Erythroblast (primary cell): ENCODE measurements at regions not wholly inside any gene's neighbourhood (a gene's known extent, or its start where the extent isn't known, plus 50 kb on each side); places are given as distances from the start of the nearest gene placed in this dataset.
"Not testable (repeated sequence)": the region's sequence is repeated elsewhere in the genome, so short reads cannot be mapped to it uniquely, and the experiment has no call there.

ENCODE experiments used
- DNase-seq, 2 experiments: peaks; one replicate each; lab custom pipeline; 2025; lab: John Stamatoyannopoulos, UW
- GATA1 ChIP-seq: IDR thresholded peaks from 2 replicates; pipeline ENCODE4 v1.6.1; 2011; ENCODE audit warnings: low read depth, mild to moderate bottlenecking, control low read depth, low read length, moderate library complexity
- POLR2A ChIP-seq: IDR thresholded peaks from 2 replicates; pipeline ENCODE4 v1.6.1; 2011; ENCODE audit warnings: mild to moderate bottlenecking, low read length

DNA sequence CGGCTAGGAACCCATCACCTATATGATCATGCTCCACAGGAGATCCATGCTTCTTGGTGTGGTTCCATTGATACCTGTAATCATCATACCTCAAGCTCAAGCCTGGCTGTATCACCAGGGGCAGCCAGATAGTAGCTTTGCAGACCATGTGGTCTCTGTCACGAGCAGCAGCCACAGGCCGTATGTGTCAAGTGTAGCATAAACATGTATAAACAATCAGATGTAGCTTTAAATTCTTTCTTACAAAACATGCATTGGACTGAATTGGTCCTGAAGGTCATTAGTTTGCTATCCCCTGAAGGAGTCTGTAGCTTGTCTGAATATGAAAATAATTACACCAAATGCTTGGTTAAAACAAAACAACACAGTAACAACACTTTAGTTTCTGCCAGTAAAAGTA is 1223.2 kb upstream of the TMEM132C start:
- TF ChIP-seq POLR2A, result no peak
- TF ChIP-seq GATA1, result no peak

DNA sequence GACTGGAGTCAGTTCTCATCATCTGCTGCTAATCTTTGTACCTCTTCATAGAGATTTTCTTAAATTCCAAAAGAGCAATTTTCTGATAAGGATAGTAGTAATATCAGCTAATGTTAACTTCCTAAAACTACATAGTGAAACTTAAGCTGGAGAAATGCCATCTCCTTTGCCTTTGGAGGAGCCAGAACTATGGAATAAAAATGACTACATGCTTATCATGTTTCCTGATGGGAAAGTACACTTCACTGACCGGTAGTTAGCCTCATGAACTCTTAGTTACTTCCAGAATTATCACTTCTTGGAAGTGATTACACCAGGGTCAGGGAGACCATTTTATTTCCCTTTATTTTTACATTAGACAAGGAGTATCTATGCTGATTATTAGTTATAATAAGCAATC is 1222.1 kb upstream of the TMEM132C start:
- TF ChIP-seq GATA1 (no peak), POLR2A (no peak)
- no peak for DNase-seq

More for the DNA sequence above, 1223.2 kb upstream of the TMEM132C start:
- no peak for DNase-seq

DNA sequence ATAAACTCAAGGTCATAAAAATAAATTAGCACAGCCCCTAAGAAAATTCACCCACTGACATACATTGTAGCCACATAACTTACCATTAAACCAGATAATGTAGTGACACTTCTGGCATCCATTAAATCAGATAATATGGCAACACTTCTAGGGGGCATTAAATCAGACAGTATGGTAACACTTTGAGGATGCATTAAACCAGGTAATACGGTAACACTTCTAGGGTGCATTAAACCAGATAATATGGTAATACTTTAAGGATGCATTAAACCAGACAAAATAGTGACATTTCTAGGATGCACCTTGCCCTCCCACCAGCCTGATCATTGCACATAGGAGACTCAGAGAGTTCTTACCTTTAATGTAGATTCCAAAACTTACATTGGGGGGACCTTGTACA is 1220.5 kb upstream of the TMEM132C start:
- TF ChIP-seq GATA1, result no peak
- no peak for TF ChIP-seq POLR2A
- DNase-seq, result no peak

DNA sequence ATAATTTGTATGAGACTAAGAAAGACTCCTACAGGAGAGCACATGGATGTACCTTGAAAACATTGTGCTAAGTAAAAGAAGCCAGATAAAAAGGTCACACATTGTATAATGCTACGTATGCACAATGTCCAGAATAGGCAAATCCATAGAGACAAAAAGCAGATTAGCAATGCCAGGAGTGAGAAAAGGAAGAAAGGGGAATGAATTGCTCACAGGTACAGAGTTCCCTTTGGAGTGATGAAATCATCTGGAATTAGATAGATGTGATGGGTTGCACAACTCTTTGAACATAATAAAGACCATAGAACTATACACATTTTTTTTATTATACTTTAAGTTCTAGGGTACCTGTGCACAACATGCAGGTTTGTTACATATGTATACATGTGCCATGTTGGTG is 1218.9 kb upstream of the TMEM132C start:
- no peak for DNase-seq
- TF ChIP-seq POLR2A, result no peak
- no peak for TF ChIP-seq GATA1

DNA sequence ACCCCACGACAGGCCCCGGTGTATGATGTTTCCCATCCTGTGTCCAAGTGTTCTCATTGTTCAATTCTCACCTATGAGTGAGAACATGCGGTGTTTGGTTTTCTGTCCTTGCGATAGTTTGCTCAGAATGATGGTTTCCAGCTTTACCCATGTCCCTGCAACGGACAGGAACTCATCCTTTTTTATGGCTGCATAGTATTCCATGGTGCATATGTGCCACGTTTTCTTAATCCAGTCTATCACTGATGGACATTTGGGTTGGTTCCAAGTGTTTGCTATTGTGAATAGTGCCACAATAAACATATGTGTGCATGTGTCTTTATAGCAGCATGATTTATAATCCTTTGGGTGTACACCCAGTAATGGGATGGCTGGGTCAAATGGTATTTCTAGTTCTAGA is 1218.4 kb upstream of the TMEM132C start:
- DNase-seq, result not testable (repeated sequence)

DNA sequence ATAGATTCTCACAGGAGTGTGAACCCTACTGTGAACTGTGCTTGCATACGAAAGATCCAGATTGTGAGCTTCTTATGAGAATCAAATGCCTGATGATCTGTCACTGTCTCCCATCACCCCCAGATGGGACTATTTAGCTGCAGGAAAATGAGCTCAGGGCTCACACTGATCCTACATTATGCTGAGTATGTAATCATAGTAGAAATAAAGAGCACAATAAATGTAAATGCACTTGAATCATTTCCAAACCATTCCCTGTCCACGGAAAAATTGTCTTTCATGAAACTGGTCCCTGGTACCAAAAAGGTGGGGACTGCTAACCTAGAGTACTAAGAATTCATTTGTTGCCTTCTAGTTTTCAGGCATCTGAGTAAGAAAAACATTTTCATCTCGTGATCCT is 1215.8 kb upstream of the TMEM132C start:
- TF ChIP-seq POLR2A (no peak), GATA1 (no peak)
- DNase-seq, result no peak

DNA sequence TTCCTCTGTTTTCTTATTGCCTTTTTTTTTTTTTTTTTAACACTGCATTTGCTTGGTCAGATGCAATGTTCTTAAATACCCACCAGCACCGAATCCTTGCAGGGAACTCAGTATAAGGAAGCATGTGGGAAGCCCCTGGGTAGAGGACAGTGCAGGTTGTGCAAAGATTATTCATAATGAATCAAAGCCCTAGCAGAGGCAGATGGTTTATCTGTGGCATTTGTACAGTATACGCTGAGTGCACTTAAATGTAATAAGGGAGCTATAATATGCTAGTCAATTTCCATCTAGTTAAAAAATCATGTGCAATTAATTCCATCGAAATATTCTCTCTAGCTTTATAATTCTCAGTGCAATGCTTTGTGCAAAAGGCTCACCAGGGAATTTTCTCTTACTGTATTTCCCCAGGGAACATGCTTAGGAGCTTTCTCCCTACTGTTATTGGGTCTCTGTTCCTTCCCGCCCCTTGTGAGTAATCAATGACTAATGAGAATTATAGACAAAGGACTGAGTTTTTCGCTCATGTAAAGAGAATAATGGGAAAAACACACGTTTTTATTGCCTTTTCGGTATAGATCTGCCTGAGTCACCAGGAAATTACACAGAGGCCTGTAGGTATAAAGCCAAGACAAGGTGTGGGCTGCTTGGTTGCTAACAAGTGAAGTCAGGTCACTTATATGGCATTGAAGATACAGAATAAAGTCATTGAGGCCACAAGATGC is 1214.3 kb upstream of the TMEM132C start:
- DNase-seq, result no peak

DNA sequence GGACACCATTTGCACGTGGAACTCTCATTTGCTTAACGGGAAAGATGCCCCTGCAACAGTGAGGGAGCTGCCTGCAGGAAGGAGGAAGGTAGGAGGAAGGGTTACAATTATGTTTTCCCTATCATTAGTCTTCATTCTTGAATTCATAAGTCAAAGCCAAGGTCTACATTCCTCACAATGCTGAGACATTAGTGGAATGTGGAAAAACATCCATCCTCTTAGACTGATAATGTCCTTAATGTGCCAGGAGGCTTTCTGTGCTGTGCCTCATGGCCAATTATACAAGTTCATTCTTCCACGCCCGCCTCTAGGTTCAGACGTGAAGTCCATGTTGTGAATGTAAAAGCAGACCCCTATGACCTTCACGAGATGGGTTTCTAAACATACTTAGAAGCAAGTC is 1212.4 kb upstream of the TMEM132C start:
- TF ChIP-seq GATA1, result no peak
- TF ChIP-seq POLR2A, result no peak
- no peak for DNase-seq

More for the DNA sequence above, 1214.3 kb upstream of the TMEM132C start:
- no peak for TF ChIP-seq GATA1
- no peak for TF ChIP-seq POLR2A

DNA sequence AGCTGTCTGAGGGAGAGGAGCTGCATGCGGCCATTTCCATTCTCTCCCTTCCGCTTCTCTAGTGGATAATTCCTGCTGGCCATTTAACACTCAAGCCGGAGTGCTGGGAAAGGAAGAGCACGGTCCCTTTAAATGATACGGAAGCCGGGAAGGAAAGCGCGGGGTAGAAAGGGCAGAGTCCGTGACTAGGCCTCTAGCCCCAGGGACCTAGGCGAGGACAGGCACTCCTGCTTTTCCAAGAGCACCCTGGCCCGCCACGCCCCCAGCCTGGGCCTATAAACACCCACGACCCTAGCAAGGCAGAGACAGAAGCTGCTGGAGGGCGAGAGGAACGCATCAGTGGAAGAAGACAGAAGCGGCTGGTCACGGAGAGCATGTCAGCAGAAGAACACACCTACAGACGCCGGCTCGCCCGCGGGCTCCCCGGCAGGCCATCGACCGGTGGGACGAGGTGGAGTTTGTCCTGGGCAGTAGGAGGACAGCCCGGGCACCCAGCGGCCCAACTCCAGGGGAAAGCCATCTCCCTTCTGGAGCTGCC is 1206.6 kb upstream of the TMEM132C start:
- TF ChIP-seq POLR2A (no peak), GATA1 (no peak)
- no peak for DNase-seq

DNA sequence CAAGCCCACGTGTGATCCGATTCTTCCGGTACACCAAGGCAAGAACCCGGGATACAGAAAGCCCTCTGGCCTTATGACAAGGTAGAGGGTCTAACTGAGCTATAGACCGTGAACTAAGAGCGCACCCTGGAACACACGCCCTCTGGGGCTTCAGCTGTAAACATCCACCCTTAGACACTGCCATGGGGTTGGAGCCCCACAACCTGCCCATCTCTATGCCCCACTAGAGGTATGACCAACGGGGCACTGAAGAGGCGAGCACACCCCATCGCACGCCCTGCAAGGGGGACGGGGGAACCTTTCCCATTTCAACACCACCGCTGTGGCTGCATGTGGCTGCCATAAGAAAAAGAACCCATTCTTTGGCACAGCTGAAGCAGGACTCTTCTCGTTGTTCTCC is 1206.0 kb upstream of the TMEM132C start:
- TF ChIP-seq GATA1 (no peak), POLR2A (no peak)
- no peak for DNase-seq

DNA sequence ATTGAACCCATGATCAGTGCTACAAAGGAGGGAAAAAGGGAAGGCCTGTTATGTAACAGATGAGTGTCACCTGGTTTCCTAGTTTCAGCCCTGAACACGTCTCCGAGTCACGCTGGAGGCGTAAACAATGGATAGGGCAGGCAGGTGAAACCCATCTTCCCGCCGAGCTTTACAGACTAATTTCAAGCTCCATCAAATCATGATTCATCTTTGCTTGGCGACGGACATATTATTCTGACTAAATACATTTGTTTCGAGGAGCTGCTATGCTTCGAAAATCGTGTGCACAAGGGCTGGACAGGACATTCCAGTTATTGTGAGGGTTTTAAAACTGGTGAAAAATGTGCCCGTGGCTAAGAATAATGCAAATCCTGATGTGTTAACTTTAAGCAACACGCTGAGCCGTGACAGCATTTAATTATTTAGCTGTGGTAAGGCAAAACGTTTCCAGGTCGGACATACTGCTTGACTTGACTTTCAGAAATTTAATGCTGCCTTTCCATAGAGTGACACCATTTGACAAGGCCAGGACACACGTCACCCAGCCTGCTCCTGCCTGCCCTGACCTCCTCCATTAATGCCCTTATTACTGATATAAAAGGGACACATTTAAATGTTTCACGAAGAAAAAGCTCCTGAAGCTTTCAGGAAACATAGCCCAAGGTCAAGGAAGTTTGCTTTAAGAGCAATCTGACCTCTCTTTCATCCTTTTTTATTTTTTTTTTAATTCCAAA is 1203.5 kb upstream of the TMEM132C start:
- TF ChIP-seq GATA1, result no peak
- no peak for TF ChIP-seq POLR2A

DNA sequence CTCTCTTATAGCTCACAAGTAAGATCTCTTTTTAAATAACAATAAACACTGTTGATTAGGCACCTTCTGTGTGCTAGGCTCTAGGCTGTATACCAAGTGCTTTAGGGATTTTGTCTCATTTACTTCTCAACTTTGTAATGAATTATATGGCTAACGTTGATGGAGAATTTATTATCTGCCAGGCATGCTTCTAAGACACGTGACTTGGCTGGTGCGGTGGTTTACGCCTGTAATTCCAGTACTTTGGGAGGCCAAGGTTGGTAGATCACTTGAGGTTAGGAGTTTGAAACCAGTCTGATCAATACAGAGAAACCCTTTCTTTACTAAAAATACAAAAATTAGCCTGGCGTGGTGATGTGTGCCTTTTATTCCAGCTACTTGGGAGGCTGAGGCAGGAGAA is 1202.8 kb upstream of the TMEM132C start:
- TF ChIP-seq GATA1 (no peak), POLR2A (no peak)
- DNase-seq, result no peak

More for the DNA sequence above, 1203.5 kb upstream of the TMEM132C start:
- DNase-seq, result no peak

DNA sequence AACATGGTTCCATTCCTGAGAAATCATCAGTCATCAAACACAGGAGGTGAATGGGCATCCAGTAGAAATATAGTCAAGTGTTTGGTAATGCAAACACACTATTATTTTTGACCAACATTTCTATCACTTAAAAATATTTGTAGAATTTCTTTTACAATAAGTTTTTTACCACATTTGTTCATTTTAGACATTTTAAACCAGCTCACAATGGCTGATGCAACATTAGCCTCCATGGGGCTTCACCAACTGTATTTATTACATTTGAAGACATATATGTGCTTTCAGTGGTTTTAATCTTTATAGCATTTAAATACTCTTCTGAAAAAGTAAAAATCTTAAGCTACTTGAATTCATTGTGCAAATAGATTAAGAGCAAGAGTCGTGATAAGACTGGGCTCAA is 1201.4 kb upstream of the TMEM132C start:
- TF ChIP-seq GATA1 (no peak), POLR2A (no peak)
- no peak for DNase-seq

DNA sequence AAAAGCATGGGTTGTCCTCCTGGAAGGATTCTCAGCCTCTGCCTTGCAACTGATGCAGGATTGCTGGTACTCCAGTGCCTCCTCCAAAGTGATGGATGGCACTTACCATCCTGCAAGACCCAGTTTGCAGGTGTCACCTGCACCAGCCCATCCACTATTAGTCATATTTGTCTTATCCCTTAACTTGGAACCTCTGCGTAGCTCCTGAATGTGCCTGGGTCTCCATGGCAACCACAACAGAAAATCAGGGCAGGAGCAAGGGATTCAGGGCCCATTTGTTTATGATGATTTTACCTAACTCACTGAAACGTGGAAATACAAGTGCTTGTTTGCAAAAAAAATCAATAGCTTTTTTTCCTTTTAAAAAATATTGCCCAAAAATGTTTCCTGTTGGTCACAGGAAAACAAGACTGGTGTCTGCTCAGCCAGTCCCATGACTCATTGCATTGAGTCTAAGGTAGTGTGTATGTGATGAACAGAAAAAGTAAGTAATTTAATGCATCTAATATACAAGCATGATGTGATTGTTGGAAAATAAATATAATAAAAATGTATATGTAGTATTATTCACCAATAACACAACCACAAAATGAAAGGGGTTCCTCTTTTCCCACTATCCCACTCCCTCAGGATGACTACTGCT is 1196.3 kb upstream of the TMEM132C start:
- DNase-seq, result no peak
- TF ChIP-seq POLR2A (no peak), GATA1 (no peak)
